Panc1 (cell line): ENCODE measurements at regions not wholly inside any gene's neighbourhood (a gene's known extent, or its start where the extent isn't known, plus 50 kb on each side); places are given as distances from the start of the nearest gene placed in this dataset.

Experiments
- ATAC-seq: fragments of 200-7000 bp; cut with Tn5 transposase; 2 replicates; pipeline ENCODE4 v1.9.1; 2020; ENCODE audit warnings: mild to moderate bottlenecking, moderate library complexity
- BruUV-seq: library from RNA; stranded (reverse); fragments of 400-500 nt; replicated peaks from 2 replicates; lab custom pipeline; 2021; lab: Mats Ljungman, UMichigan
- CTCF ChIA-PET: fragments of 300-600 bp; sonication (Branson Sonifier 250); formaldehyde crosslinking; loops from one replicate; lab custom pipeline; 2022; ENCODE audit warnings: antibody characterized with exemption; lab: Charles Lee
- POLR2A ChIA-PET: fragments of 300-600 bp; sonication (Branson Sonifier 250); formaldehyde crosslinking; loops from one replicate; lab custom pipeline; 2022; ENCODE audit warnings: antibody characterized with exemption; lab: Charles Lee
- DNase-seq: peaks from one replicate; pipeline ENCODE4 v3.0.0-alpha.2; 2010; ENCODE audit warnings: low read depth, low spot score
- H3K27ac ChIP-seq: 2 replicates; pipeline ENCODE4 v1.5.1; 2011; ENCODE audit warnings: mild to moderate bottlenecking, low read length, inconsistent platforms
- H3K27me3 ChIP-seq: fragments of 200-500 bp; sonication (Bioruptor generic); 2 replicates; pipeline ENCODE4 v1.6.0; 2014; ENCODE audit warnings: low read length, inconsistent platforms; ENCODE audit not compliant: control insufficient read depth, insufficient read depth
- H3K36me3 ChIP-seq: fragments of 200-500 bp; sonication (Bioruptor generic); 2 replicates; pipeline ENCODE4 v1.5.1; 2014; ENCODE audit warnings: inconsistent platforms, mild to moderate bottlenecking, low read length, moderate library complexity; ENCODE audit not compliant: control insufficient read depth, insufficient read depth
- H3K4me1 ChIP-seq: 2 replicates; pipeline ENCODE4 v1.5.1; 2011; ENCODE audit warnings: inconsistent platforms, mild to moderate bottlenecking, low read length, moderate library complexity; ENCODE audit not compliant: control insufficient read depth, insufficient read depth
- H3K4me3 ChIP-seq, 2 experiments: 2 replicates each; pipeline ENCODE4 v1.5.1; 2011 to 2012; ENCODE audit warnings: low read depth in 2 of 2, low read length in 2 of 2, mild to moderate bottlenecking in 2 of 2, inconsistent platforms in 1 of 2, moderate library complexity in 1 of 2
- H3K9me3 ChIP-seq: fragments of 200-500 bp; sonication (Bioruptor generic); 2 replicates; pipeline ENCODE4 v1.5.1; 2014; ENCODE audit warnings: low read depth, mild to moderate bottlenecking, inconsistent platforms, low read length, moderate library complexity; ENCODE audit not compliant: control insufficient read depth, insufficient read depth
- POLR2AphosphoS5 ChIP-seq: IDR thresholded peaks from 2 replicates; pipeline ENCODE4 v1.6.1; 2012; ENCODE audit warnings: mild to moderate bottlenecking, low read depth, low read length, moderate library complexity
- SIN3A ChIP-seq: IDR thresholded peaks from 2 replicates; pipeline ENCODE4 v1.6.1; 2012; ENCODE audit warnings: low read depth, mild to moderate bottlenecking, low read length, moderate library complexity, borderline replicate concordance; ENCODE audit not compliant: insufficient read depth
- TCF7L2 ChIP-seq: IDR thresholded peaks from 2 replicates; pipeline ENCODE4 v1.6.1; 2011; ENCODE audit warnings: mild to moderate bottlenecking, low read depth, low read length, inconsistent platforms
- in situ Hi-C: cut with HindIII; loops from 2 replicates; pipeline ENCODE4 v1.10.0; 2016; ENCODE audit warnings: low sequenced_read_pairs, low pct_unique_long_range_greater_than_20kb
- intact Hi-C: fragments of 100-400 bp; cut with micrococcal nuclease; formaldehyde crosslinking; loops from one replicate; pipeline ENCODE4 v1.10.0; 2022; ENCODE audit not compliant: unreplicated experiment
- TF ChIP-seq, protein P1 (sequence below): fragments of 450-650 bp; IDR thresholded peaks from 2 replicates; pipeline ENCODE4 v1.5.1; 2017; ENCODE audit warnings: mild to moderate bottlenecking
- TF ChIP-seq, protein P2 (sequence below), 2 experiments: IDR thresholded peaks; 2 replicates each; pipeline ENCODE4 v1.6.1; 2011 to 2012; ENCODE audit warnings: low read depth in 2 of 2, control low read depth in 1 of 2, low read length in 1 of 2, mild to moderate bottlenecking in 1 of 2, moderate library complexity in 1 of 2; ENCODE audit not compliant: insufficient read depth in 1 of 2

DNA sequence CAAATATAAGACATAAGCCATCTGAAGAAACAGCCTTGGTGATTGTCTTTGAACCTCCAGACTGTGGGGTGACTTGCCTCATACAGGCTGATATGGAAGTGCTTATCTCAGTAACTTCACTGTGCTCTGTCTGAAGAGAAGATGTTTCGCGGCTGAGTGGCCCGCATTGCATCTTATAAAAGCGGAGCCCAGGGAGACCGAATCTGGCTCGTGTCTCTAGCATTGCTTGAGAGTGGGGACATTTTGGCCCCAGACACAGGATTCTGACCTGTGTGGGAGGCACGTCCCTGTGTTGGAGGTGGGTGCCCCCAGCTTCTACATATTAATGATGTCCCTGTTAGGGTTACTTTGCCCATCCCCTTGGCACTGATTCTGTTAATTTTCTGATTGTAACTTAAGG, 66.4 kb downstream of the METRNL start:
- CTCF ChIA-PET, result no interaction called here
- H3K4me1 ChIP-seq, result 0 out of 2 replicates have a peak, but pooled peaks cover under 1% of the 10 kb centered on the region
- TF ChIP-seq, protein P1, sequence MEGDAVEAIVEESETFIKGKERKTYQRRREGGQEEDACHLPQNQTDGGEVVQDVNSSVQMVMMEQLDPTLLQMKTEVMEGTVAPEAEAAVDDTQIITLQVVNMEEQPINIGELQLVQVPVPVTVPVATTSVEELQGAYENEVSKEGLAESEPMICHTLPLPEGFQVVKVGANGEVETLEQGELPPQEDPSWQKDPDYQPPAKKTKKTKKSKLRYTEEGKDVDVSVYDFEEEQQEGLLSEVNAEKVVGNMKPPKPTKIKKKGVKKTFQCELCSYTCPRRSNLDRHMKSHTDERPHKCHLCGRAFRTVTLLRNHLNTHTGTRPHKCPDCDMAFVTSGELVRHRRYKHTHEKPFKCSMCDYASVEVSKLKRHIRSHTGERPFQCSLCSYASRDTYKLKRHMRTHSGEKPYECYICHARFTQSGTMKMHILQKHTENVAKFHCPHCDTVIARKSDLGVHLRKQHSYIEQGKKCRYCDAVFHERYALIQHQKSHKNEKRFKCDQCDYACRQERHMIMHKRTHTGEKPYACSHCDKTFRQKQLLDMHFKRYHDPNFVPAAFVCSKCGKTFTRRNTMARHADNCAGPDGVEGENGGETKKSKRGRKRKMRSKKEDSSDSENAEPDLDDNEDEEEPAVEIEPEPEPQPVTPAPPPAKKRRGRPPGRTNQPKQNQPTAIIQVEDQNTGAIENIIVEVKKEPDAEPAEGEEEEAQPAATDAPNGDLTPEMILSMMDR, result no peak
- TF ChIP-seq TCF7L2, result no peak
- TF ChIP-seq, protein P2, sequence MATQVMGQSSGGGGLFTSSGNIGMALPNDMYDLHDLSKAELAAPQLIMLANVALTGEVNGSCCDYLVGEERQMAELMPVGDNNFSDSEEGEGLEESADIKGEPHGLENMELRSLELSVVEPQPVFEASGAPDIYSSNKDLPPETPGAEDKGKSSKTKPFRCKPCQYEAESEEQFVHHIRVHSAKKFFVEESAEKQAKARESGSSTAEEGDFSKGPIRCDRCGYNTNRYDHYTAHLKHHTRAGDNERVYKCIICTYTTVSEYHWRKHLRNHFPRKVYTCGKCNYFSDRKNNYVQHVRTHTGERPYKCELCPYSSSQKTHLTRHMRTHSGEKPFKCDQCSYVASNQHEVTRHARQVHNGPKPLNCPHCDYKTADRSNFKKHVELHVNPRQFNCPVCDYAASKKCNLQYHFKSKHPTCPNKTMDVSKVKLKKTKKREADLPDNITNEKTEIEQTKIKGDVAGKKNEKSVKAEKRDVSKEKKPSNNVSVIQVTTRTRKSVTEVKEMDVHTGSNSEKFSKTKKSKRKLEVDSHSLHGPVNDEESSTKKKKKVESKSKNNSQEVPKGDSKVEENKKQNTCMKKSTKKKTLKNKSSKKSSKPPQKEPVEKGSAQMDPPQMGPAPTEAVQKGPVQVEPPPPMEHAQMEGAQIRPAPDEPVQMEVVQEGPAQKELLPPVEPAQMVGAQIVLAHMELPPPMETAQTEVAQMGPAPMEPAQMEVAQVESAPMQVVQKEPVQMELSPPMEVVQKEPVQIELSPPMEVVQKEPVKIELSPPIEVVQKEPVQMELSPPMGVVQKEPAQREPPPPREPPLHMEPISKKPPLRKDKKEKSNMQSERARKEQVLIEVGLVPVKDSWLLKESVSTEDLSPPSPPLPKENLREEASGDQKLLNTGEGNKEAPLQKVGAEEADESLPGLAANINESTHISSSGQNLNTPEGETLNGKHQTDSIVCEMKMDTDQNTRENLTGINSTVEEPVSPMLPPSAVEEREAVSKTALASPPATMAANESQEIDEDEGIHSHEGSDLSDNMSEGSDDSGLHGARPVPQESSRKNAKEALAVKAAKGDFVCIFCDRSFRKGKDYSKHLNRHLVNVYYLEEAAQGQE (IDR thresholded peaks at IDR 0.05; ENCODE audit: insufficient read depth in 1 of 2, low read depth in 2 of 2, low read length in 1 of 2), result no peak
- TF ChIP-seq SIN3A, result no peak
- no peak for TF ChIP-seq POLR2AphosphoS5
- intact Hi-C loops (no loop called here), in situ Hi-C loops (no loop called here)
- POLR2A ChIA-PET, result no interaction called here
- H3K36me3 ChIP-seq, result no peaks in the 10 kb centered on the region
- DNase-seq (no peak), ATAC-seq (no peak)
- no TSS peak for BruUV-seq
- H3K27me3 ChIP-seq, result peaks cover 5% of the 10 kb centered on the region
- H3K4me3 ChIP-seq, result no peak overlapping the region
- no peaks in the 10 kb centered on the region for H3K9me3 ChIP-seq
- H3K27ac ChIP-seq, result no peak overlapping the region

DNA sequence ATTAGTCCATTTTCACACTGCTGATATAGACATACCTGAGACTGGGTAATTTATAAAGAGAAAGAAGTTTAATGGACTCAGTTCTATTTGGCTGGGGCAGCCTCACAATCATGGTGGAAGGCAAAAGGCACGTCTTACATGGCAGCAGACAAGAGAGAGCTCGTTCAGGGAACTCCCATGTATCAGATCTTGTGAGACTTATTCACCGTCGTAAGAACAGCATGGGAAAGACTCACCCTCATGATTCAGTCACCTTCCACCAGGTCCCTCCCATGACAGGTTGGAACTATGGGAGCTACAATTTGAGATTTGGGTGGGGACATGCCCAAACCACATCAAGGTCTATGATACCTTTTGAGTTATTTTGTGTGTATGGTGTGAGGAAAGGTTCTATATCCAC, 66.9 kb downstream of the METRNL start:
- in situ Hi-C loops, result no loop called here

More for the DNA sequence above, 66.9 kb downstream of the METRNL start:
- no peaks in the 10 kb centered on the region for H3K36me3 ChIP-seq
- no peak for ATAC-seq
- H3K4me1 ChIP-seq, result peaks cover 4% of the 10 kb centered on the region; the same call in 1 of the 2 replicates
- no TSS peak for BruUV-seq
- ChIA-PET CTCF (no interaction called here), POLR2A (no interaction called here)
- intact Hi-C loops, result no loop called here
- H3K9me3 ChIP-seq, result no peaks in the 10 kb centered on the region
- TF ChIP-seq, protein P2 (IDR thresholded peaks at IDR 0.05; ENCODE audit: insufficient read depth in 1 of 2, low read depth in 2 of 2, low read length in 1 of 2), result no peak
- TF ChIP-seq POLR2AphosphoS5, result no peak
- DNase-seq, result no peak
- no peak overlapping the region for H3K4me3 ChIP-seq
- H3K27ac ChIP-seq, result no peak overlapping the region
- H3K27me3 ChIP-seq, result peaks cover 5% of the 10 kb centered on the region
